Ishikawa (cell line): ENCODE measurements at regions not wholly inside any gene's neighbourhood (a gene's known extent, or its start where the extent isn't known, plus 50 kb on each side); places are given as distances from the start of the nearest gene placed in this dataset.

Experiments
- CEBPB ChIP-seq: IDR thresholded peaks from 2 replicates; pipeline ENCODE4 v1.6.1; 2012
- CREB1 ChIP-seq: IDR thresholded peaks from 2 replicates; pipeline ENCODE4 v1.6.1; 2012; ENCODE audit warnings: low read depth
- EGR1 ChIP-seq: IDR thresholded peaks from 2 replicates; pipeline ENCODE4 v1.6.1; 2012
- EP300 ChIP-seq: IDR thresholded peaks from 2 replicates; pipeline ENCODE4 v1.6.1; 2012; ENCODE audit warnings: borderline replicate concordance
- FOXM1 ChIP-seq: IDR thresholded peaks from 2 replicates; pipeline ENCODE4 v1.6.1; 2012; ENCODE audit warnings: low read depth, borderline replicate concordance
- NFIC ChIP-seq: IDR thresholded peaks from 2 replicates; pipeline ENCODE4 v1.6.1; 2012
- RAD21 ChIP-seq: IDR thresholded peaks from 2 replicates; pipeline ENCODE4 v1.6.1; 2012; ENCODE audit warnings: low read depth
- TAF1 ChIP-seq: IDR thresholded peaks from 2 replicates; pipeline ENCODE4 v1.6.1; 2012; ENCODE audit warnings: low read depth, mild to moderate bottlenecking
- TCF12 ChIP-seq: IDR thresholded peaks from 2 replicates; pipeline ENCODE4 v1.6.1; 2012; ENCODE audit warnings: low read depth
- TEAD4 ChIP-seq: IDR thresholded peaks from 2 replicates; pipeline ENCODE4 v1.6.1; 2012
- YY1 ChIP-seq: IDR thresholded peaks from 2 replicates; pipeline ENCODE4 v1.6.1; 2012; ENCODE audit warnings: low read depth
- ZBTB7A ChIP-seq: IDR thresholded peaks from 2 replicates; pipeline ENCODE4 v1.6.1; 2012; ENCODE audit warnings: low read depth
- TF ChIP-seq, protein P1 (sequence below): IDR thresholded peaks from 2 replicates; pipeline ENCODE4 v1.6.1; 2012
- TF ChIP-seq, protein P2 (sequence below): IDR thresholded peaks from 2 replicates; pipeline ENCODE4 v1.6.1; 2012
- TF ChIP-seq, protein P3 (sequence below): IDR thresholded peaks from 2 replicates; pipeline ENCODE4 v1.6.1; 2012; ENCODE audit warnings: low read depth, mild to moderate bottlenecking

DNA sequence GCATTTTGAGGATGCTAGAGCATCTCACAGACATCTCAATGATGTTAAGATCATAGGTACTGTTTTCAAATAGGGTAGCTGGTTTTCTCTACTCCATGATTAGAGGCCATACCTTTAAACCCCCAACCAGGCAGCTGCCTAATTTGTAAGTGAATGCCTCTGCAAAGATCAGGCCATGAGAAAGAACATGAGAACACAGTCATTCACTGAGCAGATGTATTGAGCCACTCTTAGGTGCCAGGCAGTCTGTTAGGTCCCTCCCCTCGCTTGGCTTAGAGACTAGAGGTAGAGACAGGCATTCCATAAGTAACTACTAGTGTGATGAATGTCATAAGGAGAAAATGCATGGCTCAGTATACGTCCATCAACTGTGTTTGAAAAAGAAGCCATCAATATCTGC, 410.0 kb downstream of the FGF9 start:
- TF ChIP-seq CREB1: no peak
- TF ChIP-seq, protein P1, sequence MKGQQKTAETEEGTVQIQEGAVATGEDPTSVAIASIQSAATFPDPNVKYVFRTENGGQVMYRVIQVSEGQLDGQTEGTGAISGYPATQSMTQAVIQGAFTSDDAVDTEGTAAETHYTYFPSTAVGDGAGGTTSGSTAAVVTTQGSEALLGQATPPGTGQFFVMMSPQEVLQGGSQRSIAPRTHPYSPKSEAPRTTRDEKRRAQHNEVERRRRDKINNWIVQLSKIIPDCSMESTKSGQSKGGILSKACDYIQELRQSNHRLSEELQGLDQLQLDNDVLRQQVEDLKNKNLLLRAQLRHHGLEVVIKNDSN: no peak
- no peak for TF ChIP-seq TEAD4
- no peak for TF ChIP-seq YY1
- TF ChIP-seq TCF12: no peak
- TF ChIP-seq TAF1: no peak
- no peak for TF ChIP-seq FOXM1
- TF ChIP-seq, protein P2, sequence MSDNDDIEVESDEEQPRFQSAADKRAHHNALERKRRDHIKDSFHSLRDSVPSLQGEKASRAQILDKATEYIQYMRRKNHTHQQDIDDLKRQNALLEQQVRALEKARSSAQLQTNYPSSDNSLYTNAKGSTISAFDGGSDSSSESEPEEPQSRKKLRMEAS: no peak
- no peak for TF ChIP-seq NFIC
- no peak for TF ChIP-seq EP300
- TF ChIP-seq RAD21: no peak
- no peak for TF ChIP-seq EGR1
- no peak for TF ChIP-seq CEBPB
- TF ChIP-seq, protein P3, sequence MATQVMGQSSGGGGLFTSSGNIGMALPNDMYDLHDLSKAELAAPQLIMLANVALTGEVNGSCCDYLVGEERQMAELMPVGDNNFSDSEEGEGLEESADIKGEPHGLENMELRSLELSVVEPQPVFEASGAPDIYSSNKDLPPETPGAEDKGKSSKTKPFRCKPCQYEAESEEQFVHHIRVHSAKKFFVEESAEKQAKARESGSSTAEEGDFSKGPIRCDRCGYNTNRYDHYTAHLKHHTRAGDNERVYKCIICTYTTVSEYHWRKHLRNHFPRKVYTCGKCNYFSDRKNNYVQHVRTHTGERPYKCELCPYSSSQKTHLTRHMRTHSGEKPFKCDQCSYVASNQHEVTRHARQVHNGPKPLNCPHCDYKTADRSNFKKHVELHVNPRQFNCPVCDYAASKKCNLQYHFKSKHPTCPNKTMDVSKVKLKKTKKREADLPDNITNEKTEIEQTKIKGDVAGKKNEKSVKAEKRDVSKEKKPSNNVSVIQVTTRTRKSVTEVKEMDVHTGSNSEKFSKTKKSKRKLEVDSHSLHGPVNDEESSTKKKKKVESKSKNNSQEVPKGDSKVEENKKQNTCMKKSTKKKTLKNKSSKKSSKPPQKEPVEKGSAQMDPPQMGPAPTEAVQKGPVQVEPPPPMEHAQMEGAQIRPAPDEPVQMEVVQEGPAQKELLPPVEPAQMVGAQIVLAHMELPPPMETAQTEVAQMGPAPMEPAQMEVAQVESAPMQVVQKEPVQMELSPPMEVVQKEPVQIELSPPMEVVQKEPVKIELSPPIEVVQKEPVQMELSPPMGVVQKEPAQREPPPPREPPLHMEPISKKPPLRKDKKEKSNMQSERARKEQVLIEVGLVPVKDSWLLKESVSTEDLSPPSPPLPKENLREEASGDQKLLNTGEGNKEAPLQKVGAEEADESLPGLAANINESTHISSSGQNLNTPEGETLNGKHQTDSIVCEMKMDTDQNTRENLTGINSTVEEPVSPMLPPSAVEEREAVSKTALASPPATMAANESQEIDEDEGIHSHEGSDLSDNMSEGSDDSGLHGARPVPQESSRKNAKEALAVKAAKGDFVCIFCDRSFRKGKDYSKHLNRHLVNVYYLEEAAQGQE: no peak
- TF ChIP-seq ZBTB7A: no peak

DNA sequence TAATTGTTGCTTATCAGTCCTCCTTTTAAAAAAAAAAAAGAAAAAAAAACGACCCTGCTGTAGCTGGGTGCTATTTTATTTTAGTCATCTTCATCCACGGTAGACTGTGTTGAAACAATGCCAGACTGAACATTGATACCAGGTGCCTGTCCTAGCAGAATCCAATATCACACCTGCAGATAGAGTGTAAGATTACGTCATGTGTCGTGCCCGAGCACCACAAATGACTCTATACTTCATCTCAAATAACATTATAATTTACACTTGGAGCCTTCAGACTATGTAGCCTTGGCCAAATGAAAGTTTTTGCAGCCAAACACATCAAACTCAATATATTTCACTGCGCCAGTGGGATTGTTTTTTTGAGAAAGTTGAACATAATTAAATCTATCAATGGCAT, 410.6 kb downstream of the FGF9 start:
- no peak for TF ChIP-seq TEAD4
- no peak for TF ChIP-seq YY1
- TF ChIP-seq CEBPB: no peak
- TF ChIP-seq RAD21: no peak
- TF ChIP-seq ZBTB7A: no peak
- no peak for TF ChIP-seq NFIC
- no peak for TF ChIP-seq TCF12
- TF ChIP-seq, protein P3: no peak
- TF ChIP-seq CREB1: no peak
- TF ChIP-seq, protein P1: no peak
- no peak for TF ChIP-seq TAF1
- TF ChIP-seq EGR1: no peak
- TF ChIP-seq FOXM1: no peak
- TF ChIP-seq EP300: no peak
- TF ChIP-seq, protein P2: no peak

DNA sequence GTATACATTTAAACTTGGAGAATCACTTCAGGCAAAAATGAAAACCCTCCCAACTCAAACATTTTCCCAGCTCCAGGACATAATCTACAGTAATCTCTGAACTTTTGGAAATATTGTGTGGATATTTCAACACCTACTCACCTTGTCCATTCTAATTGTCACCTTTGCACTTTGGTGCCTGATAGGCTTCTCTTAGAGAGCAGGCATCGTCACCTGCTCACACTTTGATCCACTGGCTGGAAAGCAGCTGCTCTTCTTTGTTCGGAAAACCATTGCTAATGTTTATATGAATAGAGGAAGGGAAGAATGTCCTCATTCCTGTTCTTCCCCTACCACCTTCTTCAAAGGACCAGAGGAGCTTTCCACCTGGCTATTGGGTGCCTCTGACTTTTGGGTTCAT, 411.2 kb downstream of the FGF9 start:
- TF ChIP-seq, protein P2: no peak
- TF ChIP-seq, protein P3: no peak
- TF ChIP-seq FOXM1: no peak
- TF ChIP-seq CEBPB: no peak
- no peak for TF ChIP-seq EP300
- no peak for TF ChIP-seq TEAD4
- no peak for TF ChIP-seq EGR1
- no peak for TF ChIP-seq YY1
- TF ChIP-seq RAD21: no peak
- TF ChIP-seq, protein P1: no peak
- TF ChIP-seq CREB1: no peak
- no peak for TF ChIP-seq NFIC
- TF ChIP-seq TAF1: no peak

DNA sequence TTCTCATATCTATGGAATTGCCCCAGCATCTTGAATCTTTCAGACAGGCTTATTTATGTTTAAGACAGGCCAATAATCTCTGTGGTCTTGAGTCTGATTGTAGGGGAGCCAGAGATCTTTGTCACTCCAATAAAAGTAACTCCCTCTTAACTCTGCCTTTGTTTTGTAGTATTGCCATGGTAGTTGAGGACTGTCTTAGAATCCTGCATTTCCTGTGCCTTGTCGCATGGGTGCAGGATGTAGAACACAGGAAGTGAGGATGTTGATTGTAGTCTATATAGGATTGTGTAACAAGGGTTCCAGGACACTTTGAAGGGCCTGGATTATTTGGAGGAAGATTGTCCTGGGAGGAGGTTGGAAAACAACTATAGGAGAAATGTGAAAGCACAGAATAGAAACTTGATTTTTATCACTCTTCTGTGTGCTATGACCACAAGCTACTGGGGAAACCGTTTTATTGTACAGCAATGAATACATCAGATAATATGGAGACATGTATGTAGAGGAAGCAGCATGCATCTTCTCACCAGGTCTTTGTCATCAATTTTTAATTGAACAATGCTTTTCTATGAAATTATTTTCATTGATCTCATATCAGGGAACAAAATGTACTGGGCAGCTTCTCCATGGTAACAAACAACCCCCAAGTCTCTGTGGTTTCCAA, 411.7 kb downstream of the FGF9 start:
- TF ChIP-seq EGR1 (no peak), TEAD4 (no peak), CREB1 (no peak), RAD21 (no peak), ZBTB7A (no peak), TCF12 (no peak)
